NT2/D1 (cell line): ENCODE measurements at regions not wholly inside any gene's neighbourhood (a gene's known extent, or its start where the extent isn't known, plus 50 kb on each side); places are given as distances from the start of the nearest gene placed in this dataset.

Experiments
- DNase-seq: peaks from one replicate; pipeline ENCODE4 v3.0.0-alpha.2; 2011; ENCODE audit warnings: low read depth, low spot score
- H3K27me3 ChIP-seq: 2 replicates; pipeline ENCODE4 v1.6.0; 2011; ENCODE audit warnings: mild to moderate bottlenecking; ENCODE audit not compliant: insufficient read length, insufficient read depth
- H3K36me3 ChIP-seq: 2 replicates; pipeline ENCODE4 v1.6.1; 2011; ENCODE audit warnings: mild to moderate bottlenecking, low read length, mixed read lengths; ENCODE audit not compliant: insufficient read depth, insufficient read length
- H3K4me1 ChIP-seq: 2 replicates; pipeline ENCODE4 v1.5.1; 2011; ENCODE audit not compliant: insufficient read depth, insufficient read length
- H3K4me3 ChIP-seq: 2 replicates; pipeline ENCODE4 v1.5.1; 2011; ENCODE audit warnings: low read depth; ENCODE audit not compliant: insufficient read length
- H3K9ac ChIP-seq: 2 replicates; pipeline ENCODE4 v1.6.0; 2011; ENCODE audit warnings: low read depth; ENCODE audit not compliant: insufficient read length
- H3K9me3 ChIP-seq: 2 replicates; pipeline ENCODE4 v1.5.1; 2011; ENCODE audit warnings: mild to moderate bottlenecking, low read length; ENCODE audit not compliant: insufficient read depth
- SUZ12 ChIP-seq: IDR thresholded peaks from 2 replicates; pipeline ENCODE4 v1.6.1; 2011; ENCODE audit not compliant: insufficient read length, insufficient read depth; ENCODE audit errors: extremely low read depth
- YY1 ChIP-seq: IDR thresholded peaks from 2 replicates; pipeline ENCODE4 v1.6.1; 2011; ENCODE audit not compliant: insufficient read length, insufficient read depth
- ZNF274 ChIP-seq: IDR thresholded peaks from 2 replicates; pipeline ENCODE4 v1.6.1; 2011; ENCODE audit warnings: mild to moderate bottlenecking, low read depth, low read length

DNA sequence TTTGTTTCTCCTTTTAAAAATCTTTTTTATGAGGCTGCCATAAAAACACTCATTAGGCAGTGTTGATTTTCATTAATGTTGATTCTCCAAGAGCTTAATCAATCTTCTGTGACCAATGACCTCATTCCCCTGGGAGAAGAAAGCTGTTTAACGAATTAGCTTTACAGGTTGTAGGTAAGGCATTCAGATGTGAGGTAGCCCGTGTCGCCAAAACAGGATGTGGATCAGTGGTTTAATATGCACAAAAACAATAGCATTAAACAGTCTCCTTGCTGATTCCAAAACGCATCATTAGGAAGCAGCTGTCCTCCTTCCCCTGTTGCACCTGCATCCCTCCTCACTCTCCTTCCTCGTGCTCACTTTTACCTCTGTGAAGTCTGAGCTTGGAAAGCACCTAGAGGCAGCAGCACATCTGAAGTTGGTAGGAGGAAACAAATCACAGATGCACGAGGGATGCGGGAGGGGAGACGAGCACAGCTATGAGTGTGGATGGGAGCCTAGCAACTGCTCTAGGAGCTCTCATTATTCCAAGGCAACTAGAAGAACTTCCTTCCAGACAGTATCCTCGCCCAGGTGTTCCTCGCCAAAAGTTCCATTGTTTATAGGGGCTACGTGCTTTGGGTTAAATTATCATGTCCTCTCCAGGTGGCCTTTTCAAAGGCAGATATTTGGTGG is 179.4 kb upstream of the SNX19 start:
- Histone ChIP-seq H3K9ac (no peak overlapping the region), H3K36me3 (no peaks in the 10 kb centered on the region), H3K4me3 (no peak overlapping the region), H3K27me3 (no peaks in the 10 kb centered on the region), H3K9me3 (no peaks in the 10 kb centered on the region), H3K4me1 (no peaks in the 10 kb centered on the region)
- no peak for TF ChIP-seq ZNF274
- TF ChIP-seq YY1 = no peak
- no peak for TF ChIP-seq SUZ12
- DNase-seq = no peak

DNA sequence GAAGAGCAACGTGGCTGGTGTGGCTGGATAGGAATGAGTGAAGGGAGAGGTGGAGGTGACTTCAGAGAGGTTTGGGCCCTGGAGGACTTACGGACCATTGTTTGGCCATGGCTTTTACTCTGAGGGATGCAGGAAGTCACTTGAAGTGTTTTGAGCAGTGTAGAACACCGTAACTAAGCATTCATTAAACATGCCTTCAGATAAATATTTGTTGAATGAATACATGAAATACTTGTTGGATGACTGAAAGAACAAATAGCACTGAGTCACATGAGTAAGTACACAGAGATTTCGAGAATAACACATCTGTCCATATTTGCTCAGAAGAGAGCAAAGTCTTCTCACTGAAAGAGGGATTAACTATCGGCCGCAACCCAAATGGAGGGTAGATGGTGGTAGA is 182.7 kb upstream of the SNX19 start:
- no peak for DNase-seq
- no peaks in the 10 kb centered on the region for H3K36me3 ChIP-seq

DNA sequence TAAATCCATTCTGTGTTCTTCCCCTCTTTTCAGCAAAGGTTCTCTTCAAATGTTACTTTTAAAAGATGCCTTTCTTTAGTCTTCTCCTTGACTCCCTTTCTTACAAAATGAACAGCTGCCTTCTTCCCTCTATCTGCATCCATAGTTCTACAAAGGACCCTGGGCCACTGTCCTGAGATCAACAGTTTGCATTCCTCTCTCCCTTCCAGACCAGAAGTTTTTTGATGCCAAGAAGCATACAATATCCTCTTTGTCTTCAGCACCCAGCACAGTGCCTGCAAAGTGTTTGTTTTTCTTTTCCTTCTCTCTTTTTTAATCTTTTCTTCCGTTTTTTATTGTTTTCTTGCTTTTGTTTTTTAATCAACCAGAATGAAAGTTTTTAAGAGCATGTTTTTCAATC is 183.5 kb upstream of the SNX19 start:
- Histone ChIP-seq H3K4me1 (no peaks in the 10 kb centered on the region), H3K4me3 (no peak overlapping the region), H3K9me3 (no peaks in the 10 kb centered on the region), H3K9ac (no peak overlapping the region), H3K27me3 (no peaks in the 10 kb centered on the region), H3K36me3 (no peaks in the 10 kb centered on the region)
- DNase-seq = no peak
- TF ChIP-seq YY1 = no peak
- no peak for TF ChIP-seq SUZ12
- TF ChIP-seq ZNF274 = no peak

More for the DNA sequence above, 182.7 kb upstream of the SNX19 start:
- TF ChIP-seq YY1 (no peak), SUZ12 (no peak), ZNF274 (no peak)
- no peak overlapping the region for H3K4me3 ChIP-seq
- H3K27me3 ChIP-seq = no peaks in the 10 kb centered on the region
- no peaks in the 10 kb centered on the region for H3K4me1 ChIP-seq
- no peaks in the 10 kb centered on the region for H3K9me3 ChIP-seq
- H3K9ac ChIP-seq = no peak overlapping the region

DNA sequence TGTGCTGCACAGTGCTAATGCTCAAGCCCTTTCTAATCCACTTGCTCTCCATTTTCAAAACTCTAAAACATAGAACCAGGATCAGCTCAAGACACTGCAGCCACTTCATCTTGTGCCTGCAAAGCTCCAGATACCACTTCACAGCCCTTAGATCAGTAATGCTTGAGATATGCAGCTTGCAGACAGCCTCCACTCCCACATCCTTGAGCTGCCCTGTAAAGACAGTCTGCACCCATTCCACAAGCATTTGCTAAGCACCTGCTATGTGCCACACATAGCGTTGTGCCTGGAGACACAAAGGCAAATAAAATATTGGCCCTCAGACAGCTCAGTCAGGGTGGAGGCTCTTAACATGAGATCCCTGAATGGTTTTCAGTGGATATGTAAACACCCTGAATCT is 192.5 kb upstream of the SNX19 start:
- Histone ChIP-seq H3K4me3 (no peak overlapping the region), H3K9me3 (peaks cover 12% of the 10 kb centered on the region; the same call in 1 of the 2 replicates), H3K36me3 (no peaks in the 10 kb centered on the region), H3K9ac (no peak overlapping the region), H3K4me1 (no peaks in the 10 kb centered on the region), H3K27me3 (no peaks in the 10 kb centered on the region)
- DNase-seq = no peak
- no peak for TF ChIP-seq ZNF274
- no peak for TF ChIP-seq SUZ12
- no peak for TF ChIP-seq YY1

DNA sequence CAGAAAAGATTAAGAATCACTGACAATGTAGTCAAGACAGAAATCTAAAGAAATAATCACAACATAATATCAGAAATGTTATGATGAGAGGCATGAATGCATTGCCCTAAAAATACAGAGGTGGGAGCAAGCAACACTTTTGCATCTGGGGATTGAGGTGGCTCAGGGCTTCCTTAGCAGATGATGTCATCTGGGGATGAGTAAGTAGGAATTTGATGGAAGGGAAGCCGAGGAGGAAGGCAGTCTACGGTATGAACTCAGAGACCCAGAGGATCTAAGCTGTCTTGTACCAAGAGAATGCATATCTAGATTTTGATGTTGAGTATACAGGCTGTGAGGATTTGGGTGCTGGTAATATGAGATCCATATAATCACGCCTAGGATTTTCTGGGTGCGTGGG is 193.0 kb upstream of the SNX19 start:
- DNase-seq = no peak
- Histone ChIP-seq H3K36me3 (no peaks in the 10 kb centered on the region), H3K9me3 (peaks cover 12% of the 10 kb centered on the region; the same call in 1 of the 2 replicates), H3K4me1 (no peaks in the 10 kb centered on the region), H3K9ac (no peak overlapping the region), H3K4me3 (no peak overlapping the region), H3K27me3 (no peaks in the 10 kb centered on the region)
- TF ChIP-seq SUZ12 = no peak
- no peak for TF ChIP-seq YY1
- TF ChIP-seq ZNF274 = no peak

DNA sequence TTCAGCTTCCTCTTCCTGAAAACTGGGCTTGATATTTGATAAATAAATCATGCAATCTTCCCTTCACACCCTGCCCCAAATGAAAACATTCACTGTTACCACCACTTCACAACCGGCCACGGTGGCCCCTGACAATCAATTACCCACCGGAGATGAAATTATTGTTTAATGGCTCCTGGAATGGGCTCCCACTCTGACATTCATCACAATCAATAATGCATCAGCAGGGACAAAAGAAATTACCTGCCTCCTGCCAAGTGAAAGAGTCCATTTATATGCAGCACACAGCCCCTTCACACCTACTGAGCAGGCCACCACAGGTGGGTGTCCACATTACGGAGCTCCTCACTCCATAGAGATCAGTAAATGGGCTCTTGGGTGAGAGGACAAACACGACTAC is 193.5 kb upstream of the SNX19 start:
- Histone ChIP-seq H3K36me3 (no peaks in the 10 kb centered on the region), H3K4me1 (no peaks in the 10 kb centered on the region), H3K9ac (no peak overlapping the region), H3K9me3 (peaks cover 12% of the 10 kb centered on the region; the same call in 1 of the 2 replicates), H3K27me3 (no peaks in the 10 kb centered on the region), H3K4me3 (no peak overlapping the region)
- TF ChIP-seq SUZ12 (no peak), YY1 (no peak), ZNF274 (no peak)
- DNase-seq = no peak

DNA sequence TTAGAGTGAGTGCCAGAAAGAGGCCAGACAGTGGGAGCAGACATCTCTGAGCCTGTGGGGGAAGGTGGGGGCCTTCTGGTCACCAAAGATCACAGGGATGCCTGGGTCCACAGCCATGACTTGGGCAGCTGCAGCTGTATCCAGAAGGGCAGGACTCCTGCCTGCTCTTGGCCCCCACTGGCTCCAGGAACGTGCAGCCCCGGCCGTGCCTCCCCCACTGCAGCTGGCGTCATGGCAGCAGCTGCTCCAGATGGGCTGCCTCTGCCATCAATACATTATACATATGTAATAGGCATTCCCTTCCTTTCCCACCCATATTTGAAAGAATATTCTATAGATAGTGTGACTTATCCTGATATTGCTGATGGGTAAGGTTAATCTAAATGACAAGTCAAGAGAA is 195.5 kb upstream of the SNX19 start:
- Histone ChIP-seq H3K4me1 (no peaks in the 10 kb centered on the region), H3K9me3 (peaks cover 12% of the 10 kb centered on the region; the same call in 1 of the 2 replicates), H3K4me3 (no peak overlapping the region), H3K27me3 (no peaks in the 10 kb centered on the region), H3K36me3 (no peaks in the 10 kb centered on the region), H3K9ac (no peak overlapping the region)
- TF ChIP-seq YY1 (no peak), SUZ12 (no peak), ZNF274 (no peak)
- no peak for DNase-seq

DNA sequence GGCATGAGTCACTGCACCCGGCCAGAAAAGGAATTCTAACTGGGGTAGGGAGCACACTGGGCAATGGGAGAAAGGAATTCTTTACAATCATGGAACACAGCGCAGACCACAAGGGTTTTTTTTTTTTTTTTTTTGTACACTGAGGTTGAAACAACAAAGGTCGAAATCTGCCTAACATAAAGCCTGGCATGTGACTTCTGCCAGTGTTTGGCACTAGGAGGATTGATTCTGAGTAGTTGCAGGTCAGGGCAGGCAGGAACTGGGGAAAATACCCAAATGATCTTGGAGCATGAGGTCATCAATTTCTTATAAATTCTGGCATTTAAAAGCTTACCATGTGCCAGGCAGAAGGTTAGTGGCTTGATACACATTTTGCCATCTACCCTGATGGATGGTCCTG is 202.0 kb upstream of the SNX19 start:
- Histone ChIP-seq H3K36me3 (no peaks in the 10 kb centered on the region), H3K4me3 (no peak overlapping the region), H3K9me3 (no peaks in the 10 kb centered on the region), H3K27me3 (no peaks in the 10 kb centered on the region), H3K4me1 (no peaks in the 10 kb centered on the region), H3K9ac (no peak overlapping the region)
- DNase-seq = no peak
- TF ChIP-seq SUZ12 (no peak), ZNF274 (no peak)
